SK-N-SH (cell line): ENCODE measurements at regions not wholly inside any gene's neighbourhood (a gene's known extent, or its start where the extent isn't known, plus 50 kb on each side); places are given as distances from the start of the nearest gene placed in this dataset.

Experiments
- CTCF ChIA-PET: fragments of 300-600, 350-600 bp; formaldehyde crosslinking; extraction: SDS; loops from one replicate; lab custom pipeline; 2021; lab: Yijun Ruan, JAX
- POLR2A ChIA-PET: fragments of 350-600 bp; sonication (Branson Sonifier 250); formaldehyde crosslinking; extraction: SDS; loops from one replicate; lab custom pipeline; 2020; ENCODE audit warnings: antibody characterized with exemption, inconsistent platforms; lab: Yijun Ruan, JAX
- DNase-seq: peaks from one replicate; pipeline ENCODE4 v3.0.0; 2012
- H2AFZ ChIP-seq: fragments of 200-600 bp; sonication (generic); 2 replicates; pipeline ENCODE4 v1.8.1; 2016; ENCODE audit warnings: antibody characterized with exemption, mild to moderate bottlenecking, low read depth
- H3F3A ChIP-seq: fragments of 200-600 bp; sonication (generic); replicated peaks from 2 replicates; pipeline ENCODE3; 2016; ENCODE audit warnings: antibody characterized with exemption, mild to moderate bottlenecking; ENCODE audit not compliant: insufficient read depth
- H3K27ac ChIP-seq, 2 experiments: fragments of 200-500 bp in 1 of 2; fragments of 200-600 bp in 1 of 2; sonication (Bioruptor generic) in 1 of 2; sonication (generic), shearing (Covaris generic) in 1 of 2; 2 replicates each; pipeline versions ENCODE4 v1.5.1 to v1.6.1; 2014 to 2016; ENCODE audit warnings: low read depth in 2 of 2, inconsistent platforms in 1 of 2, low read length in 1 of 2, mild to moderate bottlenecking in 1 of 2, mixed read lengths in 1 of 2
- H3K27me3 ChIP-seq: fragments of 200-600 bp; sonication (generic), shearing (Covaris generic); 2 replicates; pipeline ENCODE4 v1.6.1; 2016; ENCODE audit warnings: mixed run types; ENCODE audit not compliant: insufficient read depth
- H3K36me3 ChIP-seq, 2 experiments: fragments of 200-500 bp in 1 of 2; fragments of 200-600 bp in 1 of 2; sonication (Bioruptor generic) in 1 of 2; sonication (generic) in 1 of 2; replicated peaks in 1 of 2; 2 replicates each; pipeline versions ENCODE3 to v1.5.1; 2014 to 2016; ENCODE audit warnings: low read length in 1 of 2, mild to moderate bottlenecking in 1 of 2; ENCODE audit not compliant: insufficient read depth in 2 of 2, control insufficient read depth in 1 of 2
- H3K4me1 ChIP-seq, 2 experiments: fragments of 200-500 bp in 1 of 2; fragments of 200-600 bp in 1 of 2; sonication (Bioruptor generic) in 1 of 2; sonication (generic), shearing (Covaris generic) in 1 of 2; 2 replicates each; pipeline versions ENCODE4 v1.5.1 to v1.6.1; 2014 to 2016; ENCODE audit warnings: low read depth in 1 of 2, low read length in 1 of 2, mixed run types in 1 of 2; ENCODE audit not compliant: insufficient read depth in 2 of 2, control insufficient read depth in 1 of 2
- H3K4me2 ChIP-seq: fragments of 200-600 bp; sonication (generic), shearing (Covaris generic); 2 replicates; pipeline ENCODE4 v1.6.1; 2017; ENCODE audit warnings: mixed run types
- H3K4me3 ChIP-seq, 2 experiments: fragments of 200-500 bp in 1 of 2; fragments of 200-600 bp in 1 of 2; sonication (Bioruptor generic) in 1 of 2; sonication (generic), shearing (Covaris generic) in 1 of 2; 2 replicates each; pipeline versions ENCODE4 v1.5.1 to v1.8.1; 2014 to 2016; ENCODE audit warnings: low read depth in 2 of 2, inconsistent platforms in 1 of 2, low read length in 1 of 2, mild to moderate bottlenecking in 1 of 2, mixed read lengths in 1 of 2, moderate library complexity in 1 of 2
- H3K79me2 ChIP-seq: fragments of 200-600 bp; sonication (generic); 2 replicates; pipeline ENCODE4 v1.8.1; 2017; ENCODE audit warnings: mild to moderate bottlenecking; ENCODE audit not compliant: insufficient read depth
- H3K9ac ChIP-seq: fragments of 200-600 bp; sonication (generic); 2 replicates; pipeline ENCODE4 v1.6.1; 2017; ENCODE audit warnings: mixed run types
- H3K9me2 ChIP-seq: fragments of 200-600 bp; sonication (generic); 2 replicates; pipeline ENCODE4 v1.6.1; 2017; ENCODE audit warnings: mixed run types
- H3K9me3 ChIP-seq: fragments of 200-600 bp; sonication (generic); 2 replicates; pipeline ENCODE4 v1.6.1; 2017; ENCODE audit warnings: mixed run types, mild to moderate bottlenecking, moderate library complexity
- H4K20me1 ChIP-seq: fragments of 200-600 bp; sonication (generic); 2 replicates; pipeline ENCODE4 v1.6.1; 2017; ENCODE audit warnings: mild to moderate bottlenecking, mixed run types; ENCODE audit not compliant: insufficient read depth
- FOSL2 ChIP-seq: IDR thresholded peaks from 2 replicates; pipeline ENCODE4 v1.4.0; 2012; ENCODE audit warnings: low read depth, mild to moderate bottlenecking, moderate library complexity, borderline replicate concordance
- JUND ChIP-seq: IDR thresholded peaks from 2 replicates; pipeline ENCODE4 v1.4.0; 2012
- MXI1 ChIP-seq: IDR thresholded peaks from 2 replicates; pipeline ENCODE4 v1.6.1; 2012; ENCODE audit warnings: mild to moderate bottlenecking, low read depth, low read length, improper control_type of control experiment
- NRF1 ChIP-seq: IDR thresholded peaks from 2 replicates; pipeline ENCODE4 v1.6.1; 2012; ENCODE audit warnings: low read depth, mild to moderate bottlenecking, low read length
- RCOR1 ChIP-seq: fragments of 150-350 bp; IDR thresholded peaks from 2 replicates; pipeline ENCODE4 v1.6.1; 2017; ENCODE audit warnings: antibody characterized with exemption, low read length
- RFX5 ChIP-seq: IDR thresholded peaks from 2 replicates; pipeline ENCODE4 v1.6.1; 2012; ENCODE audit warnings: mild to moderate bottlenecking, improper control_type of control experiment, low read length
- SMC3 ChIP-seq: IDR thresholded peaks from 2 replicates; pipeline ENCODE4 v1.6.1; 2012; ENCODE audit warnings: low read depth, low read length, improper control_type of control experiment
- YY1 ChIP-seq: IDR thresholded peaks from 2 replicates; pipeline ENCODE4 v1.4.0; 2012; ENCODE audit warnings: low read depth, mild to moderate bottlenecking
- WGBS: methylation state at CpG from one replicate; pipeline ENCODE4 v1.1.6; 2017; ENCODE audit warnings: low lambda C conversion rate; 5-methylcytosine and 5-hydroxymethylcytosine counted together
- TF ChIP-seq, protein P1 (sequence below): IDR thresholded peaks from 2 replicates; pipeline ENCODE4 v1.6.1; 2012; ENCODE audit warnings: mild to moderate bottlenecking, low read depth, low read length, moderate library complexity
- TF ChIP-seq, protein P2 (sequence below): fragments of 150-350 bp; IDR thresholded peaks from 2 replicates; pipeline ENCODE4 v1.6.1; 2016; ENCODE audit warnings: mild to moderate bottlenecking, low read depth, low read length
- TF ChIP-seq, protein P3 (sequence below): IDR thresholded peaks from 2 replicates; pipeline ENCODE4 v1.4.0; 2012; ENCODE audit warnings: low read depth
- TF ChIP-seq, protein P4 (sequence below): IDR thresholded peaks from 2 replicates; pipeline ENCODE4; 2012
- TF ChIP-seq, protein P5 (sequence below): fragments of 150-350 bp; IDR thresholded peaks from 2 replicates; pipeline ENCODE4 v1.6.1; 2017; ENCODE audit warnings: antibody characterized with exemption, low read length, low read depth, borderline replicate concordance

DNA sequence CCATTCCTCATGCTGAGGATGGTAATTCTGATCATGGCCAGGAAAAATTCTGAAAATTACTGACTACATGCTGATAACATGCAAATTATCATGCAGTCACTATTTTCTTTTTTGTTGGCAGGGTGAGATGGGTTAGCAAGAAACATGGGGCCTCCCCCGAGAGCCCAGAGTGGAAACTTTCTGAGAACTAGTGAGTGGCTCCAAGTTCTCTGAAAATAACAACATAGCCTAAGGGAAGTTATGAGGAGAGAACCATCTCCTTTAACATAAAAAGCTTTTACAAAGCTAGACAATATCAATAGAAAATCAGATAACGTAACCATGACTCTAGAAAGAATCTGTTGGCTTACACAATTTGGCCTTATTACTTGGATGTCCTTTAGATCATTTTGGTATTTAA, 254.2 kb downstream of the PLOD2 start:
- Histone ChIP-seq H3K9me3 (no peaks in the 10 kb centered on the region), H3K9me2 (no peaks in the 10 kb centered on the region), H3K36me3 (no peaks in the 10 kb centered on the region), H3K4me1 (no peaks in the 10 kb centered on the region), H3K4me2 (no peak overlapping the region), H3K4me3 (no peak overlapping the region), H3F3A (no peaks in the 10 kb centered on the region), H3K27me3 (no peaks in the 10 kb centered on the region)
- TF ChIP-seq, protein P1, sequence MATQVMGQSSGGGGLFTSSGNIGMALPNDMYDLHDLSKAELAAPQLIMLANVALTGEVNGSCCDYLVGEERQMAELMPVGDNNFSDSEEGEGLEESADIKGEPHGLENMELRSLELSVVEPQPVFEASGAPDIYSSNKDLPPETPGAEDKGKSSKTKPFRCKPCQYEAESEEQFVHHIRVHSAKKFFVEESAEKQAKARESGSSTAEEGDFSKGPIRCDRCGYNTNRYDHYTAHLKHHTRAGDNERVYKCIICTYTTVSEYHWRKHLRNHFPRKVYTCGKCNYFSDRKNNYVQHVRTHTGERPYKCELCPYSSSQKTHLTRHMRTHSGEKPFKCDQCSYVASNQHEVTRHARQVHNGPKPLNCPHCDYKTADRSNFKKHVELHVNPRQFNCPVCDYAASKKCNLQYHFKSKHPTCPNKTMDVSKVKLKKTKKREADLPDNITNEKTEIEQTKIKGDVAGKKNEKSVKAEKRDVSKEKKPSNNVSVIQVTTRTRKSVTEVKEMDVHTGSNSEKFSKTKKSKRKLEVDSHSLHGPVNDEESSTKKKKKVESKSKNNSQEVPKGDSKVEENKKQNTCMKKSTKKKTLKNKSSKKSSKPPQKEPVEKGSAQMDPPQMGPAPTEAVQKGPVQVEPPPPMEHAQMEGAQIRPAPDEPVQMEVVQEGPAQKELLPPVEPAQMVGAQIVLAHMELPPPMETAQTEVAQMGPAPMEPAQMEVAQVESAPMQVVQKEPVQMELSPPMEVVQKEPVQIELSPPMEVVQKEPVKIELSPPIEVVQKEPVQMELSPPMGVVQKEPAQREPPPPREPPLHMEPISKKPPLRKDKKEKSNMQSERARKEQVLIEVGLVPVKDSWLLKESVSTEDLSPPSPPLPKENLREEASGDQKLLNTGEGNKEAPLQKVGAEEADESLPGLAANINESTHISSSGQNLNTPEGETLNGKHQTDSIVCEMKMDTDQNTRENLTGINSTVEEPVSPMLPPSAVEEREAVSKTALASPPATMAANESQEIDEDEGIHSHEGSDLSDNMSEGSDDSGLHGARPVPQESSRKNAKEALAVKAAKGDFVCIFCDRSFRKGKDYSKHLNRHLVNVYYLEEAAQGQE: no peak
- TF ChIP-seq JUND: no peak
- no peak for TF ChIP-seq SMC3
- TF ChIP-seq MXI1: no peak
- TF ChIP-seq NRF1: no peak
- TF ChIP-seq, protein P2, sequence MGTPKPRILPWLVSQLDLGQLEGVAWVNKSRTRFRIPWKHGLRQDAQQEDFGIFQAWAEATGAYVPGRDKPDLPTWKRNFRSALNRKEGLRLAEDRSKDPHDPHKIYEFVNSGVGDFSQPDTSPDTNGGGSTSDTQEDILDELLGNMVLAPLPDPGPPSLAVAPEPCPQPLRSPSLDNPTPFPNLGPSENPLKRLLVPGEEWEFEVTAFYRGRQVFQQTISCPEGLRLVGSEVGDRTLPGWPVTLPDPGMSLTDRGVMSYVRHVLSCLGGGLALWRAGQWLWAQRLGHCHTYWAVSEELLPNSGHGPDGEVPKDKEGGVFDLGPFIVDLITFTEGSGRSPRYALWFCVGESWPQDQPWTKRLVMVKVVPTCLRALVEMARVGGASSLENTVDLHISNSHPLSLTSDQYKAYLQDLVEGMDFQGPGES: no peak
- no peak for TF ChIP-seq FOSL2
- TF ChIP-seq YY1: no peak
- TF ChIP-seq RFX5: no peak
- no peak for TF ChIP-seq RCOR1
- TF ChIP-seq, protein P3, sequence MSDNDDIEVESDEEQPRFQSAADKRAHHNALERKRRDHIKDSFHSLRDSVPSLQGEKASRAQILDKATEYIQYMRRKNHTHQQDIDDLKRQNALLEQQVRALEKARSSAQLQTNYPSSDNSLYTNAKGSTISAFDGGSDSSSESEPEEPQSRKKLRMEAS: no peak
- TF ChIP-seq, protein P4, sequence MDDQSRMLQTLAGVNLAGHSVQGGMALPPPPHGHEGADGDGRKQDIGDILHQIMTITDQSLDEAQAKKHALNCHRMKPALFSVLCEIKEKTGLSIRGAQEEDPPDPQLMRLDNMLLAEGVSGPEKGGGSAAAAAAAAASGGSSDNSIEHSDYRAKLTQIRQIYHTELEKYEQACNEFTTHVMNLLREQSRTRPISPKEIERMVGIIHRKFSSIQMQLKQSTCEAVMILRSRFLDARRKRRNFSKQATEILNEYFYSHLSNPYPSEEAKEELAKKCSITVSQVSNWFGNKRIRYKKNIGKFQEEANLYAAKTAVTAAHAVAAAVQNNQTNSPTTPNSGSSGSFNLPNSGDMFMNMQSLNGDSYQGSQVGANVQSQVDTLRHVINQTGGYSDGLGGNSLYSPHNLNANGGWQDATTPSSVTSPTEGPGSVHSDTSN: no peak
- TF ChIP-seq, protein P5, sequence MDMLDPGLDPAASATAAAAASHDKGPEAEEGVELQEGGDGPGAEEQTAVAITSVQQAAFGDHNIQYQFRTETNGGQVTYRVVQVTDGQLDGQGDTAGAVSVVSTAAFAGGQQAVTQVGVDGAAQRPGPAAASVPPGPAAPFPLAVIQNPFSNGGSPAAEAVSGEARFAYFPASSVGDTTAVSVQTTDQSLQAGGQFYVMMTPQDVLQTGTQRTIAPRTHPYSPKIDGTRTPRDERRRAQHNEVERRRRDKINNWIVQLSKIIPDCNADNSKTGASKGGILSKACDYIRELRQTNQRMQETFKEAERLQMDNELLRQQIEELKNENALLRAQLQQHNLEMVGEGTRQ: no peak
- TF ChIP-seq, all 33 proteins: peak for 0
- no peak for DNase-seq
- WGBS: 4% methylated on average over 2 of the region's 2 CpGs
- Histone ChIP-seq H3K9ac (no peak overlapping the region), H2AFZ (no peak overlapping the region), H3K27ac (no peak overlapping the region), H3K79me2 (no peaks in the 10 kb centered on the region), H4K20me1 (no peaks in the 10 kb centered on the region)
- CTCF ChIA-PET: no interaction called here
- POLR2A ChIA-PET: no interaction called here
